Thyroid gland (tissue), 4 donors: ENCODE measurements at regions not wholly inside any gene's neighbourhood (a gene's known extent, or its start where the extent isn't known, plus 50 kb on each side); places are given as distances from the start of the nearest gene placed in this dataset.

Experiments
- CTCF ChIP-seq, 6 experiments: fragments of 200-600 bp in 3 of 6; fragments of 450-650 bp in 3 of 6; sonication (generic) in 3 of 6; IDR thresholded peaks; one replicate each; pipeline ENCODE4 v1.5.1; 2016 to 2019; ENCODE audit warnings: antibody characterized with exemption in 6 of 6, mild to moderate bottlenecking in 2 of 6, inconsistent platforms in 1 of 6, moderate library complexity in 1 of 6
- POLR2A ChIP-seq, 2 donors: fragments of 450-650 bp; IDR thresholded peaks; one replicate each; pipeline ENCODE4 v1.6.1; 2017; ENCODE audit warnings: antibody characterized with exemption in 2 of 2, mild to moderate bottlenecking in 2 of 2, moderate library complexity in 1 of 2

GRCh38 chr5:74092766-74093165 is 466.8 kb downstream of the ARHGEF28 start:
- TF ChIP-seq CTCF (IDR thresholded peaks at IDR 0.05) = no peak
- no peak for TF ChIP-seq POLR2A (IDR thresholded peaks at IDR 0.05)
